HepG2 (cell line): ENCODE measurements at regions not wholly inside any gene's neighbourhood (a gene's known extent, or its start where the extent isn't known, plus 50 kb on each side); places are given as distances from the start of the nearest gene placed in this dataset.

ENCODE experiments used
- ATAC-seq: fragments of 200-7000 bp; cut with Tn5 transposase; 3 replicates; pipeline ENCODE4 v1.9.1; 2020; ENCODE audit warnings: mild to moderate bottlenecking, moderate library complexity
- BruUV-seq: library from RNA; stranded (reverse); fragments of 400-500 nt; replicated peaks from 2 replicates; lab custom pipeline; 2021; lab: Mats Ljungman, UMichigan
- CTCF ChIA-PET: fragments of 300-600 bp; formaldehyde crosslinking; extraction: SDS; loops from one replicate; lab custom pipeline; 2021; ENCODE audit warnings: low total read pairs, inconsistent platforms, low intra/inter-chr PET ratio; lab: Yijun Ruan, JAX
- POLR2A ChIA-PET: fragments of 350-600 bp; sonication (Branson Sonifier 250); formaldehyde crosslinking; loops from one replicate; lab custom pipeline; 2020; ENCODE audit warnings: antibody characterized with exemption, inconsistent platforms; lab: Yijun Ruan, JAX
- DNase-seq: peaks from one replicate; pipeline ENCODE4 v3.0.0-alpha.2; 2015; ENCODE audit warnings: low spot score
- FAIRE-seq: peaks from 3 replicates; lab custom pipeline; 2011; peaks lifted over from hg19 to GRCh38; lab: Jason Lieb, UNC
- H2AFZ ChIP-seq: one replicate; pipeline ENCODE4 v1.6.1; 2011; ENCODE audit warnings: low read length, inconsistent platforms
- H3K27ac ChIP-seq: fragments of 300-600 bp; 3 replicates; pipeline ENCODE4 v1.8.0; 2011; ENCODE audit warnings: mixed run types, mild to moderate bottlenecking, mixed read lengths, low read length, inconsistent platforms; ENCODE audit not compliant: insufficient read depth; ENCODE audit errors: extremely low read length
- H3K27me3 ChIP-seq, 2 experiments: fragments of 200-600 bp in 1 of 2; 2 replicates in 1 of 2; 3 replicates in 1 of 2; pipeline versions ENCODE4 v1.6.0 to v1.8.0; 2011; ENCODE audit warnings: low read length in 2 of 2, mild to moderate bottlenecking in 2 of 2, moderate library complexity in 2 of 2, inconsistent platforms in 1 of 2; ENCODE audit not compliant: insufficient read depth in 2 of 2, control insufficient read depth in 1 of 2
- H3K36me3 ChIP-seq, 2 experiments: fragments of 200-600 bp in 1 of 2; replicated peaks in 1 of 2; 2 replicates in 1 of 2; 3 replicates in 1 of 2; pipeline versions ENCODE4 v1.5.1 to v1.8.0; 2011; ENCODE audit warnings: low read length in 2 of 2, inconsistent platforms in 1 of 2; ENCODE audit not compliant: insufficient read depth in 2 of 2, control insufficient read depth in 1 of 2
- H3K4me1 ChIP-seq: 2 replicates; pipeline ENCODE4 v1.5.1; 2012; ENCODE audit warnings: low read length, inconsistent platforms; ENCODE audit not compliant: insufficient read depth
- H3K4me2 ChIP-seq: 2 replicates; pipeline ENCODE4 v1.6.0; 2011; ENCODE audit warnings: low read depth, low read length, inconsistent platforms
- H3K4me3 ChIP-seq, 3 experiments: fragments of 200-600 bp in 1 of 3; sonication (generic), shearing (Covaris generic) in 1 of 3; replicated peaks in 1 of 3; 2 replicates each; pipeline ENCODE4 v1.5.1; 2011 to 2016; ENCODE audit warnings: low read length in 3 of 3, inconsistent platforms in 2 of 3, low read depth in 2 of 3, mild to moderate bottlenecking in 2 of 3, control low read depth in 1 of 3, mixed read lengths in 1 of 3; ENCODE audit not compliant: insufficient read depth in 1 of 3
- H3K79me2 ChIP-seq: one replicate; pipeline ENCODE4 v1.6.1; 2011; ENCODE audit warnings: low read length, inconsistent platforms; ENCODE audit not compliant: insufficient read depth
- H3K9ac ChIP-seq: 2 replicates; pipeline ENCODE4 v1.6.0; 2011; ENCODE audit warnings: mild to moderate bottlenecking, low read depth, low read length, inconsistent platforms; ENCODE audit not compliant: insufficient read depth
- H3K9me3 ChIP-seq: 2 replicates; pipeline ENCODE4 v1.5.1; 2012; ENCODE audit warnings: mild to moderate bottlenecking, low read length
- H4K20me1 ChIP-seq: 2 replicates; pipeline ENCODE4 v1.6.0; 2011; ENCODE audit warnings: inconsistent platforms, mild to moderate bottlenecking, low read length, moderate library complexity; ENCODE audit not compliant: insufficient read depth
- MTA3 ChIP-seq: sonication (generic); formaldehyde crosslinking; IDR thresholded peaks from 2 replicates; pipeline ENCODE4 v1.4.0; 2020; ENCODE audit warnings: missing genetic modification reagents
- NFE2L1 ChIP-seq: sonication (generic); formaldehyde crosslinking; IDR thresholded peaks from 2 replicates; pipeline ENCODE4 v1.4.0; 2020; ENCODE audit warnings: missing genetic modification reagents, mild to moderate bottlenecking, borderline replicate concordance
- PATZ1 ChIP-seq: sonication (generic); formaldehyde crosslinking; IDR thresholded peaks from 2 replicates; pipeline ENCODE4 v1.4.0; 2020; ENCODE audit warnings: missing genetic modification reagents
- ZBTB1 ChIP-seq: sonication (generic); formaldehyde crosslinking; IDR thresholded peaks from 2 replicates; pipeline ENCODE4 v1.4.0; 2020; ENCODE audit warnings: missing genetic modification reagents, borderline replicate concordance
- ZFP36L2 ChIP-seq: sonication (generic); formaldehyde crosslinking; IDR thresholded peaks from 2 replicates; pipeline ENCODE4 v1.4.0; 2020; ENCODE audit warnings: missing genetic modification reagents
- ZFX ChIP-seq: sonication (generic); formaldehyde crosslinking; IDR thresholded peaks from 2 replicates; pipeline ENCODE4 v1.4.0; 2020; ENCODE audit warnings: mild to moderate bottlenecking, low read depth, missing genetic modification reagents, moderate library complexity
- ZNF326 ChIP-seq: sonication (generic); formaldehyde crosslinking; IDR thresholded peaks from 2 replicates; pipeline ENCODE4 v1.4.0; 2020; ENCODE audit warnings: missing genetic modification reagents, borderline replicate concordance
- ZNF331 ChIP-seq: sonication (generic); formaldehyde crosslinking; IDR thresholded peaks from 2 replicates; pipeline ENCODE4 v1.4.0; 2020; ENCODE audit warnings: missing genetic modification reagents
- WGBS: methylation state at CpG from one replicate; pipeline ENCODE4 v1.1.6; 2017; ENCODE audit warnings: low lambda C conversion rate; 5-methylcytosine and 5-hydroxymethylcytosine counted together
- in situ Hi-C: cut with HindIII; loops from 2 replicates; pipeline ENCODE4 v1.10.0; 2017; ENCODE audit warnings: low pct_unique_long_range_greater_than_20kb; ENCODE audit not compliant: extremely low pct_ligation_motif_present
- intact Hi-C: fragments of 100-400 bp; cut with micrococcal nuclease; formaldehyde crosslinking; loops from one replicate; pipeline ENCODE4 v1.10.0; 2022; ENCODE audit not compliant: unreplicated experiment
- TF ChIP-seq, protein P1 (sequence below): sonication (generic); formaldehyde crosslinking; IDR thresholded peaks from 2 replicates; pipeline ENCODE4 v1.4.0; 2020; ENCODE audit warnings: missing genetic modification reagents

DNA sequence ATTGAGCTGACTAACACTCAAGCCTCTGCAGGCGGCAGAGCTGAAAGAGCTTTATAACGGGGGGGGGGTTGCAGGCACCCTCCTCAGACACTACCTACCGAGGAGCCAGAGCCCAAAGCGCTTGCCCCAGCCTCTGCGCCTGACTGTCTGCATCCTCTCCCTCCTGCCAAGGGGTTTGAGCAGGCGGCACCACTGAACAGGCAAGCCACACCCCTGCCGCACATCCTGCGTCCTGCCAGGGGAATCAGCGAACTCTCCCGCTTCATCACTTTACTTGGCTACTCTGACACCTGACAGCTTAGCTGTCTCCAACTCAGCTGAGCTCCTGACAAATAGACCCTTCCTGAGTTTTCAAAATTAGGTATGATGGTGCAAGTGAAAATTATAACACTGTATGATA, 432.6 kb upstream of the ANKRD30A start:
- ChIA-PET POLR2A (no interaction called here), CTCF (no interaction called here)
- H3K79me2 ChIP-seq, result no peaks in the 10 kb centered on the region
- H2AFZ ChIP-seq, result no peak overlapping the region
- no peaks in the 10 kb centered on the region for H3K27me3 ChIP-seq
- in situ Hi-C loops, result no loop called here
- no peaks in the 10 kb centered on the region for H3K36me3 ChIP-seq
- H3K4me3 ChIP-seq, result no peak overlapping the region
- TF ChIP-seq NFE2L1 (CRISPR knock-in tag) (no peak), ZBTB1 (CRISPR knock-in tag) (no peak), PATZ1 (no peak), MTA3 (no peak)
- TF ChIP-seq, all 625 proteins: peak for 0
- Histone ChIP-seq H3K9ac (no peak overlapping the region), H3K9me3 (no peaks in the 10 kb centered on the region), H3K27ac (no peak overlapping the region), H4K20me1 (no peaks in the 10 kb centered on the region), H3K4me1 (no peaks in the 10 kb centered on the region), H3K4me2 (no peak overlapping the region)
- no TSS peak for BruUV-seq
- intact Hi-C loops, result no loop called here
- 65% methylated on average over 8 of the region's 10 CpGs for WGBS
- no peak for DNase-seq
- FAIRE-seq, result no peak
- ATAC-seq, result no peak

GRCh38 chr10:36688717-36689116, 436.7 kb upstream of the ANKRD30A start:
- H2AFZ ChIP-seq, result no peak overlapping the region
- no peak overlapping the region for H3K27ac ChIP-seq
- no peaks in the 10 kb centered on the region for H3K9me3 ChIP-seq
- FAIRE-seq, result no peak
- 5% methylated on average over 1 of the region's 1 CpG for WGBS
- ATAC-seq, result no peak
- no peaks in the 10 kb centered on the region for H4K20me1 ChIP-seq
- in situ Hi-C loops (no loop called here), intact Hi-C loops (no loop called here)
- no peak overlapping the region for H3K4me2 ChIP-seq
- no peak overlapping the region for H3K9ac ChIP-seq
- H3K79me2 ChIP-seq, result no peaks in the 10 kb centered on the region
- POLR2A ChIA-PET, result no interaction called here
- no peak for DNase-seq
- H3K4me1 ChIP-seq, result no peaks in the 10 kb centered on the region
- no peaks in the 10 kb centered on the region for H3K27me3 ChIP-seq
- CTCF ChIA-PET, result no interaction called here
- H3K36me3 ChIP-seq, result no peaks in the 10 kb centered on the region
- TF ChIP-seq ZFP36L2 (CRISPR knock-in tag), result no peak
- no peak for TF ChIP-seq ZFX
- no peak for TF ChIP-seq ZNF331 (CRISPR knock-in tag)
- TF ChIP-seq, protein P1, sequence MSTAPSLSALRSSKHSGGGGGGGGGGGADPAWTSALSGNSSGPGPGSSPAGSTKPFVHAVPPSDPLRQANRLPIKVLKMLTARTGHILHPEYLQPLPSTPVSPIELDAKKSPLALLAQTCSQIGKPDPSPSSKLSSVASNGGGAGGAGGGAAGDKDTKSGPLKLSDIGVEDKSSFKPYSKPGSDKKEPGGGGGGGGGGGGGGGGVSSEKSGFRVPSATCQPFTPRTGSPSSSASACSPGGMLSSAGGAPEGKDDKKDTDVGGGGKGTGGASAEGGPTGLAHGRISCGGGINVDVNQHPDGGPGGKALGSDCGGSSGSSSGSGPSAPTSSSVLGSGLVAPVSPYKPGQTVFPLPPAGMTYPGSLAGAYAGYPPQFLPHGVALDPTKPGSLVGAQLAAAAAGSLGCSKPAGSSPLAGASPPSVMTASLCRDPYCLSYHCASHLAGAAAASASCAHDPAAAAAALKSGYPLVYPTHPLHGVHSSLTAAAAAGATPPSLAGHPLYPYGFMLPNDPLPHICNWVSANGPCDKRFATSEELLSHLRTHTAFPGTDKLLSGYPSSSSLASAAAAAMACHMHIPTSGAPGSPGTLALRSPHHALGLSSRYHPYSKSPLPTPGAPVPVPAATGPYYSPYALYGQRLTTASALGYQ (CRISPR knock-in tag), result no peak
- TF ChIP-seq ZNF326 (CRISPR knock-in tag), result no peak
- TF ChIP-seq, all 625 proteins: peak for 0
- no peak overlapping the region for H3K4me3 ChIP-seq
- no TSS peak for BruUV-seq
